ENCODE measurements at regions not wholly inside any gene's neighbourhood (a gene's known extent, or its start where the extent isn't known, plus 50 kb on each side); places are given as distances from the start of the nearest gene placed in this dataset.

- DNase-seq (peak in 1 of 3 donors; percentile 9), ATAC-seq (no peak)
- TF ChIP-seq, protein P1, sequence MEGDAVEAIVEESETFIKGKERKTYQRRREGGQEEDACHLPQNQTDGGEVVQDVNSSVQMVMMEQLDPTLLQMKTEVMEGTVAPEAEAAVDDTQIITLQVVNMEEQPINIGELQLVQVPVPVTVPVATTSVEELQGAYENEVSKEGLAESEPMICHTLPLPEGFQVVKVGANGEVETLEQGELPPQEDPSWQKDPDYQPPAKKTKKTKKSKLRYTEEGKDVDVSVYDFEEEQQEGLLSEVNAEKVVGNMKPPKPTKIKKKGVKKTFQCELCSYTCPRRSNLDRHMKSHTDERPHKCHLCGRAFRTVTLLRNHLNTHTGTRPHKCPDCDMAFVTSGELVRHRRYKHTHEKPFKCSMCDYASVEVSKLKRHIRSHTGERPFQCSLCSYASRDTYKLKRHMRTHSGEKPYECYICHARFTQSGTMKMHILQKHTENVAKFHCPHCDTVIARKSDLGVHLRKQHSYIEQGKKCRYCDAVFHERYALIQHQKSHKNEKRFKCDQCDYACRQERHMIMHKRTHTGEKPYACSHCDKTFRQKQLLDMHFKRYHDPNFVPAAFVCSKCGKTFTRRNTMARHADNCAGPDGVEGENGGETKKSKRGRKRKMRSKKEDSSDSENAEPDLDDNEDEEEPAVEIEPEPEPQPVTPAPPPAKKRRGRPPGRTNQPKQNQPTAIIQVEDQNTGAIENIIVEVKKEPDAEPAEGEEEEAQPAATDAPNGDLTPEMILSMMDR (IDR thresholded peaks at IDR 0.05) = no peak
- Histone ChIP-seq H3K9me3 (no peaks in the 10 kb centered on the region), H3K36me3 (ENCODE audit: low read depth) (no peaks in the 10 kb centered on the region), H3K4me3 (no peak overlapping the region), H3K4me1 (ENCODE audit: low read depth) (no peaks in the 10 kb centered on the region)
- intact Hi-C loops (cut with DNase I, micrococcal nuclease) = no loop called here
Observed at GRCh38 chr14:105850853-105851581, 324.6 kb downstream of the TMEM121 start.

GRCh38 chr14:105851716-105852377 is 325.5 kb downstream of the TMEM121 start:
- intact Hi-C loops (cut with DNase I, micrococcal nuclease) = no loop called here
- H3K9me3 ChIP-seq = no peaks in the 10 kb centered on the region
- H3K36me3 ChIP-seq (ENCODE audit: low read depth) = no peaks in the 10 kb centered on the region
- H3K4me1 ChIP-seq (ENCODE audit: low read depth) = no peaks in the 10 kb centered on the region
- peak in 1 of 3 donors; percentile 14 for DNase-seq
- peak; percentile 5 for ATAC-seq
- TF ChIP-seq, protein P1 (IDR thresholded peaks at IDR 0.05) = no peak
- H3K4me3 ChIP-seq = no peak overlapping the region

- intact Hi-C loops (cut with DNase I, micrococcal nuclease) = no loop called here
- Histone ChIP-seq H3K36me3 (ENCODE audit: low read depth) (no peaks in the 10 kb centered on the region), H3K4me3 (no peak overlapping the region), H3K9me3 (no peaks in the 10 kb centered on the region), H3K4me1 (ENCODE audit: low read depth) (no peaks in the 10 kb centered on the region)
- TF ChIP-seq, protein P1 (IDR thresholded peaks at IDR 0.05) = no peak
- ATAC-seq = no peak
- DNase-seq = peak in 2 of 3 donors; percentile 19 to 43
Observed at GRCh38 chr14:105852378-105853088, 326.1 kb downstream of the TMEM121 start.

DNA sequence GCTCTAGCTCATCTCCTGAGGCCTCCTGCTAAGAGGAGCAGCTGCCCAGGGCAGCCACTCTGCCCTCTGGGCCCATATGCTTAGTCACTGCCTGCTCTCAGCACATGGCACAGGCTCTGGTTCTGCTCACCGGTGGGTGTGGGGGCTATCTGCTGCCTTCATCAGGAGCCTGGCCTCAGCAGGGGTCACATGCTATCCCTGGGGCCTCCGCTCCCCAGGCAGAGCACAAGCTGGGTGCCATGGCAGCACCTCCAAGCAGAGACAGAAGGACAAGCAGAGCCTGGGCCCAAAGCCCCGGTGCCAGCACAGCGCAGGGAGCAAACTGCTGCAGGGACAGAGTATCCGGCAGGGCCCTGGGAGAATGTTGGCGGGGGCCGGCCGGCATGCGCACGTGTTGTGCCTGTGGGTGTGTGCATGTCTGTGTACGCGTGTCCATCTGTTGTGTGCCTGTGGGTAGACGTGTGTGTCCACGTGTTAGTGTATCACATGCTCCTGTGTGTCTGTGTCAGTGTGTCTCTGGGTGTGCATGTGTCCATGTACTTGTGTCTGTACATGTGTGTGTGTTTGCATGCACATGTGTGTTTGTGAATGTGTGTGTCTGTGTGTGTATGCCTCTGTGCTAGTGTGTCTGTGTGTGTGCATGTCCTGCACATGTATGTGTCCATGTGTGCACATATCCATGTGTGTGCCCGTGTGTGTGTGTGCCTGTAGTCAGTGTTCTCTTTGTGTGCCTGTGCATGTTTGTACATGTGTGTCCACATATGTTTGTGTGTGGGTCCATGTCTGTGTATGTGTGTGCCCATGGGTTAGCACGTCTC is 326.9 kb downstream of the TMEM121 start:
- DNase-seq (peak in 2 of 3 donors; percentile 18 to 43), ATAC-seq (no peak)
- TF ChIP-seq, protein P1 (IDR thresholded peaks at IDR 0.05) = no peak
- Histone ChIP-seq H3K9me3 (no peaks in the 10 kb centered on the region), H3K4me3 (no peak overlapping the region), H3K36me3 (ENCODE audit: low read depth) (no peaks in the 10 kb centered on the region), H3K4me1 (ENCODE audit: low read depth) (no peaks in the 10 kb centered on the region)
- intact Hi-C loops (cut with DNase I, micrococcal nuclease) = no loop called here

DNA sequence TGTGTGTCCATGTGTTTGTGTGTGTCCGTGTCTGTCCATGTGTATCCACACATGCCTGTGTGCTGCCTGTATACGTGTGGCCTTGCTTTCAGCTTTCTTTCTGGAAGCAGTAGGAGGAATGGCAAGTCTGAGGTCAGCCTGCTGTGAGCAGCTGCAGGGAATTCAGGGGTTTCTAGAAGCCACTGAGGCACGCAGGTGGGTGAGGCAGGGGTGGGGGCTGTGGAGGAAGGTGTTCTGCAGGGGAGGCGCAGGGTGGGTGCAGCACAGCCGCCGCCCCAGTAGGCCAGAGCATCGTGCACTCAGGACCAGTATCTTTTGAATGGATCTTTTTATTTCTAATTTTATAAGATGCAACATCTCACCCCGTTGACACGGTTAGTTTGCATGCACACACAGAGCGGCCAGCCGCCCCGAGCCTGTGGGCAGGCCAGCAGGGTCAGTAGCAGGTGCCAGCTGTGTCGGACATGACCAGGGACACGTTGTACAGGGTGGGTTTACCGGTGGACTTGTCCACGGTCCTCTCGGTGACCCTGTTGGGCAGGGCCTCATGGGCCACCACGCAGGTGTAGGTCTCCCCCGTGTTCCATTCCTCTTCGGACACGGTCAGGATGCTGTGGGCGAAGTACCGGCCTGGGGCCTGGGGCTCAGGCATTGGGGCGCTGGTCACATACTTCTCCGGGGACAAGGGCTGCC is 327.7 kb downstream of the TMEM121 start:
- ATAC-seq = no peak
- H3K9me3 ChIP-seq = no peaks in the 10 kb centered on the region
- intact Hi-C loops (cut with DNase I, micrococcal nuclease) = no loop called here
- H3K4me1 ChIP-seq (ENCODE audit: low read depth) = no peaks in the 10 kb centered on the region
- no peaks in the 10 kb centered on the region for H3K36me3 ChIP-seq (ENCODE audit: low read depth)
- peak in 2 of 3 donors; percentile 14 to 44 for DNase-seq
- H3K4me3 ChIP-seq = no peak overlapping the region
- TF ChIP-seq, protein P1 (IDR thresholded peaks at IDR 0.05) = no peak

Measured in mucosa of descending colon (tissue), 3 donors.